K562 (cell line): ENCODE measurements at regions not wholly inside any gene's neighbourhood (a gene's known extent, or its start where the extent isn't known, plus 50 kb on each side); places are given as distances from the start of the nearest gene placed in this dataset.

Experiments used
- ATAC-seq: fragments of 200-7000 bp; cut with Tn5 transposase; 3 replicates; pipeline ENCODE4 v1.9.1; 2020; ENCODE audit warnings: moderate library complexity
- BruUV-seq: library from RNA; stranded (reverse); fragments of 400-500 nt; replicated peaks from 2 replicates; lab custom pipeline; 2021; lab: Mats Ljungman, UMichigan
- CTCF ChIA-PET: fragments of 300-600 bp; formaldehyde crosslinking; extraction: SDS; loops from one replicate; lab custom pipeline; 2021; ENCODE audit warnings: low intra/inter-chr PET ratio; lab: Yijun Ruan, JAX
- POLR2A ChIA-PET: fragments of 300-600, 350-650 bp; sonication (Branson Sonifier 250); formaldehyde crosslinking; extraction: SDS; loops from one replicate; lab custom pipeline; 2021; ENCODE audit warnings: antibody characterized with exemption, inconsistent platforms; lab: Yijun Ruan, JAX
- DNase-seq, 4 experiments: peaks; one replicate each; pipeline versions ENCODE4 v3.0.0 to v3.0.0-alpha.2; 2011 to 2018; ENCODE audit warnings: low spot score in 3 of 4, mixed read lengths in 3 of 4; ENCODE audit errors: extremely low read depth in 1 of 4
- FAIRE-seq: peaks from 2 replicates; lab custom pipeline; 2011; peaks lifted over from hg19 to GRCh38; lab: Jason Lieb, UNC
- H2AFZ ChIP-seq: 2 replicates; pipeline ENCODE4 v1.6.0; 2011; ENCODE audit warnings: low read depth, low read length, control low read depth, inconsistent platforms
- H3K27ac ChIP-seq: fragments of 200-600 bp; 3 replicates; pipeline ENCODE4 v1.8.0; 2011; ENCODE audit warnings: low read depth, mild to moderate bottlenecking, control low read depth, inconsistent platforms, low read length, moderate library complexity, mixed read lengths; ENCODE audit errors: extremely low read depth
- H3K27me3 ChIP-seq, 2 experiments: fragments of 300-600 bp in 1 of 2; 2 replicates in 1 of 2; 3 replicates in 1 of 2; pipeline versions ENCODE4 v1.6.0 to v1.8.0; 2011; ENCODE audit warnings: inconsistent platforms in 2 of 2, low read length in 2 of 2, mild to moderate bottlenecking in 1 of 2, mixed read lengths in 1 of 2, moderate library complexity in 1 of 2; ENCODE audit not compliant: control insufficient read depth in 2 of 2, insufficient read depth in 2 of 2
- H3K36me3 ChIP-seq: fragments of 300-600 bp; 3 replicates; pipeline ENCODE4 v1.8.0; 2011; ENCODE audit warnings: mild to moderate bottlenecking, low read length, inconsistent platforms; ENCODE audit not compliant: control insufficient read depth, insufficient read depth
- H3K4me1 ChIP-seq, 2 experiments: fragments of 200-600 bp in 1 of 2; replicated peaks in 1 of 2; 2 replicates in 1 of 2; 3 replicates in 1 of 2; pipeline versions ENCODE4 v1.5.1 to v1.8.0; 2011; ENCODE audit warnings: inconsistent platforms in 2 of 2, low read length in 2 of 2, mild to moderate bottlenecking in 1 of 2, mixed read lengths in 1 of 2, moderate library complexity in 1 of 2; ENCODE audit not compliant: control insufficient read depth in 2 of 2, insufficient read depth in 2 of 2
- H3K4me2 ChIP-seq: 2 replicates; pipeline ENCODE4 v1.6.1; 2011; ENCODE audit warnings: low read length, control low read depth, inconsistent platforms, mixed read lengths; ENCODE audit not compliant: insufficient read depth
- H3K4me3 ChIP-seq: fragments of 200-600 bp; sonication (generic), shearing (Covaris generic); 2 replicates; pipeline ENCODE4 v1.5.1; 2016; ENCODE audit warnings: control low read depth, inconsistent platforms
- H3K79me2 ChIP-seq: fragments of 200-600 bp; 3 replicates; pipeline ENCODE4 v1.8.0; 2011; ENCODE audit warnings: low read length, inconsistent platforms; ENCODE audit not compliant: control insufficient read depth, insufficient read depth
- H3K9ac ChIP-seq, 2 experiments: 2 replicates each; pipeline versions ENCODE4 v1.6.0 to v1.6.1; 2011; ENCODE audit warnings: low read depth in 2 of 2, low read length in 2 of 2, control low read depth in 1 of 2, inconsistent platforms in 1 of 2, mild to moderate bottlenecking in 1 of 2, mixed read lengths in 1 of 2; ENCODE audit not compliant: insufficient read depth in 1 of 2
- H3K9me1 ChIP-seq: one replicate; pipeline ENCODE4 v1.6.0; 2011; ENCODE audit warnings: inconsistent platforms, mild to moderate bottlenecking, low read length, moderate library complexity; ENCODE audit not compliant: control insufficient read depth, insufficient read depth
- H3K9me3 ChIP-seq: replicated peaks from 2 replicates; pipeline ENCODE4 v1.5.1; 2011; ENCODE audit warnings: low read depth, low read length, inconsistent platforms; ENCODE audit not compliant: control insufficient read depth, insufficient read depth
- H4K20me1 ChIP-seq: replicated peaks from 2 replicates; pipeline ENCODE4 v1.6.1; 2011; ENCODE audit warnings: low read length, inconsistent platforms, mixed read lengths; ENCODE audit not compliant: control insufficient read depth, insufficient read depth
- DMBX1 ChIP-seq: fragments of 250-450 bp; sonication (Bioruptor Pico); IDR thresholded peaks from 2 replicates; pipeline ENCODE4 v1.8.0; 2022; ENCODE audit warnings: inconsistent platforms, mild to moderate bottlenecking, moderate library complexity, borderline replicate concordance
- ESRRA ChIP-seq: fragments of 450-650 bp; IDR thresholded peaks from 2 replicates; pipeline ENCODE4 v1.6.1; 2014; ENCODE audit warnings: low read depth, mild to moderate bottlenecking, moderate library complexity, borderline replicate concordance
- GATAD2B ChIP-seq: fragments of 450-650 bp; IDR thresholded peaks from 2 replicates; pipeline ENCODE4 v1.6.1; 2017; ENCODE audit warnings: mild to moderate bottlenecking, borderline replicate concordance
- HMGXB4 ChIP-seq: sonication (generic); formaldehyde crosslinking; IDR thresholded peaks from 2 replicates; pipeline ENCODE4 v1.8.1; 2023; ENCODE audit warnings: mild to moderate bottlenecking, missing genetic modification reagents
- KDM5B ChIP-seq: fragments of 200-600 bp; sonication (generic); IDR thresholded peaks from 2 replicates; pipeline ENCODE4 v1.6.1; 2012; ENCODE audit warnings: low read depth, mild to moderate bottlenecking, moderate library complexity, low read length, control low read depth, inconsistent platforms; ENCODE audit not compliant: insufficient replicate concordance
- MLLT1 ChIP-seq, 2 experiments: fragments of 450-650 bp; IDR thresholded peaks; 2 replicates each; pipeline ENCODE4 v1.6.1; 2016
- NR0B1 ChIP-seq: fragments of 450-650 bp; IDR thresholded peaks from one replicate; pipeline ENCODE4 v1.6.1; 2018; ENCODE audit warnings: mild to moderate bottlenecking, moderate library complexity; ENCODE audit not compliant: partially characterized antibody
- NR2C2 ChIP-seq, 2 experiments: fragments of 200-800 bp in 1 of 2; sonication (Bioruptor generic) in 1 of 2; sonication (generic) in 1 of 2; formaldehyde crosslinking in 1 of 2; IDR thresholded peaks; 2 replicates each; pipeline versions ENCODE4 v1.6.1 to v1.8.0; 2016 to 2022; ENCODE audit warnings: mild to moderate bottlenecking in 1 of 2, missing compliant biosample characterization in 1 of 2, missing genetic modification characterization in 1 of 2, missing genetic modification reagents in 1 of 2
- PPARD ChIP-seq: fragments of 250-450 bp; sonication (Bioruptor Pico); IDR thresholded peaks from 2 replicates; pipeline ENCODE4 v1.8.0; 2022; ENCODE audit warnings: inconsistent platforms, mild to moderate bottlenecking, moderate library complexity
- SAFB ChIP-seq: fragments of 200-400 bp; formaldehyde crosslinking; IDR thresholded peaks from 2 replicates; pipeline ENCODE4 v1.6.1; 2017; ENCODE audit warnings: low read depth, low read length, borderline replicate concordance
- SMARCB1 ChIP-seq: IDR thresholded peaks from 2 replicates; pipeline ENCODE4 v1.6.1; 2011; ENCODE audit warnings: improper control_type of control experiment, low read depth; ENCODE audit not compliant: insufficient read length
- USF2 ChIP-seq: sonication (generic); formaldehyde crosslinking; IDR thresholded peaks from 2 replicates; pipeline ENCODE4 v1.5.0; 2020; ENCODE audit warnings: missing genetic modification reagents
- ZBTB34 ChIP-seq: fragments of 250-450 bp; sonication (Bioruptor Pico); IDR thresholded peaks from 2 replicates; pipeline ENCODE4 v1.8.0; 2021; ENCODE audit warnings: mild to moderate bottlenecking, moderate library complexity
- ZNF41 ChIP-seq: fragments of 250-450 bp; sonication (Bioruptor Pico); conservative IDR thresholded peaks from 2 replicates; pipeline ENCODE4 v1.4.0; 2020; ENCODE audit warnings: mild to moderate bottlenecking
- WGBS: fragments of 100-300 bp; shearing (Covaris generic); methylation state at CpG from one replicate; pipeline ENCODE4 v1.1.6; 2016; ENCODE audit warnings: low coverage, mixed read lengths; ENCODE audit not compliant: insufficient coverage; ENCODE audit errors: missing lambda C conversion rate; 5-methylcytosine and 5-hydroxymethylcytosine counted together
- in situ Hi-C: fragments of 300-500 bp; cut with MboI; formaldehyde crosslinking; loops from 4 replicates; pipeline ENCODE4 v1.15.0; 2018; ENCODE audit warnings: inconsistent platforms, mixed read lengths
- intact Hi-C: fragments of 100-400 bp; cut with micrococcal nuclease; formaldehyde crosslinking; loops from 2 replicates; pipeline ENCODE4 v1.14.2; 2022

GRCh38 chr6:22917344-22917743 is 348.0 kb downstream of the HDGFL1 start:
- no peaks in the 10 kb centered on the region for H3K36me3 ChIP-seq
- FAIRE-seq (no peak), DNase-seq (no peak), ATAC-seq (no peak)
- POLR2A ChIA-PET, result no interaction called here
- 0% methylated on average over 2 of the region's 2 CpGs for WGBS
- CTCF ChIA-PET, result no interaction called here
- TF ChIP-seq HMGXB4 (CRISPR knock-in tag), result no peak
- TF ChIP-seq NR2C2 (CRISPR knock-in tag; IDR thresholded peaks at IDR 0.05), result no peak
- no peak for TF ChIP-seq NR2C2 (tag; IDR thresholded peaks at IDR 0.05)
- no peak for TF ChIP-seq GATAD2B
- no peak for TF ChIP-seq USF2 (CRISPR knock-in tag)
- no peak for TF ChIP-seq ZNF41 (CRISPR knock-in tag)
- TF ChIP-seq SAFB, result no peak
- no peak for TF ChIP-seq DMBX1 (CRISPR knock-in tag)
- no peak for TF ChIP-seq ESRRA
- TF ChIP-seq NR0B1, result no peak
- no peak for TF ChIP-seq PPARD (CRISPR knock-in tag)
- no peak for TF ChIP-seq MLLT1 (IDR thresholded peaks at IDR 0.05)
- no peak for TF ChIP-seq ZBTB34 (CRISPR knock-in tag)
- TF ChIP-seq SMARCB1, result no peak
- TF ChIP-seq KDM5B, result no peak
- H3K9me1 ChIP-seq, result no peaks in the 10 kb centered on the region
- no peaks in the 10 kb centered on the region for H3K27me3 ChIP-seq
- H2AFZ ChIP-seq, result no peak overlapping the region
- no peaks in the 10 kb centered on the region for H4K20me1 ChIP-seq
- no TSS peak for BruUV-seq
- H3K9me3 ChIP-seq, result no peaks in the 10 kb centered on the region
- H3K27ac ChIP-seq, result no peak overlapping the region
- H3K4me1 ChIP-seq, result no peaks in the 10 kb centered on the region
- intact Hi-C loops, result no loop called here
- in situ Hi-C loops, result no loop called here
- no peak overlapping the region for H3K4me3 ChIP-seq
- no peaks in the 10 kb centered on the region for H3K79me2 ChIP-seq
- H3K9ac ChIP-seq, result no peak overlapping the region
- no peak overlapping the region for H3K4me2 ChIP-seq
